ENCODE measurements at regions not wholly inside any gene's neighbourhood (a gene's known extent, or its start where the extent isn't known, plus 50 kb on each side); places are given as distances from the start of the nearest gene placed in this dataset.

DNA sequence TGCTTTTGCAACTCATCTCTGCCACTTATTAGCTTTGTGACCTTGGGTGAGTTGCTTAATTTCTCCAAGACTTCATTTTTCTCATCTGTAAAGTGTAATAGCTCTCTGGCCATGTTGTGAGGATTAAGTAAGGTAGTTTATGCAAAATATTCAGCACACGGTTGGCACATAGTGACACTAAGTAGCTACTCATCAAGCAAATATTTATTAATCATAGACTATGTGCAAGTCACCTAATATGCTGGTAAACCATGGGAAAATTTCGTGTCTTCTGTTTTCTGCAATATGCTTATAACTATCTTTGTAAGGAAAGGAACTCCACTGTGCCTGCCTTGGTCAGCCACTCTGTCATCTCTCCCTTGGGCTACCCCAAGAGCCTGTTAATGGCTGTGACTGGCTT, 50.3 kb upstream of the EGR2 start:
- H3K4me1 Mint-ChIP-seq: peaks cover 11% of the 10 kb centered on the region
- H3K9me3 Mint-ChIP-seq: peaks cover under 1% of the 10 kb centered on the region
- H3K36me3 Mint-ChIP-seq: peaks cover under 1% of the 10 kb centered on the region
- no peak overlapping the region for H3K27ac Mint-ChIP-seq
- H3K27me3 Mint-ChIP-seq: peaks cover 3% of the 10 kb centered on the region
- DNase-seq (ENCODE audit: low spot score in 2 of 2): no peak
- no peak overlapping the region for H3K4me3 Mint-ChIP-seq
- no peak for ATAC-seq (ENCODE audit: low read depth)
